ENCODE measurements at regions not wholly inside any gene's neighbourhood (a gene's known extent, or its start where the extent isn't known, plus 50 kb on each side); places are given as distances from the start of the nearest gene placed in this dataset.

DNA sequence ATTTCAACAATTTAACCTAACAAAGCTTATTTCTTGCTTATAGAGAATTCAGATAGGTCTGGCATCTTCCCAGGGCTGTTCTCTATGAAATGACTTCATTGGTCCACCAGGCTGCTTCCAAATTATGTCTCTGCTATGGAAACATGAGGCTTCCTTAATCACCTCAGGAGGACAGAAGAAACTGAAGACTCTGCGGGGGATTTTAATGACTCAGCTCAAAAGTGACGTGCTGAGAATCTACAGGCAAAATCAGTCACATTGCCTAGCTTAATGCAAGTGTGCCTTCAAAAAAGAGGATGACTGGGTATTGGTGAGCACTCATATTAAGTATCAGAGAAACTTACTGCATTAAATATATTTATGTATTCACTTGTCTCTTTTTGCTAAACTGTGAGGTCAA is 315.5 kb upstream of the RGMB start:
- DNase-seq (ENCODE audit: low spot score) = no peak
- TF ChIP-seq, protein P1, sequence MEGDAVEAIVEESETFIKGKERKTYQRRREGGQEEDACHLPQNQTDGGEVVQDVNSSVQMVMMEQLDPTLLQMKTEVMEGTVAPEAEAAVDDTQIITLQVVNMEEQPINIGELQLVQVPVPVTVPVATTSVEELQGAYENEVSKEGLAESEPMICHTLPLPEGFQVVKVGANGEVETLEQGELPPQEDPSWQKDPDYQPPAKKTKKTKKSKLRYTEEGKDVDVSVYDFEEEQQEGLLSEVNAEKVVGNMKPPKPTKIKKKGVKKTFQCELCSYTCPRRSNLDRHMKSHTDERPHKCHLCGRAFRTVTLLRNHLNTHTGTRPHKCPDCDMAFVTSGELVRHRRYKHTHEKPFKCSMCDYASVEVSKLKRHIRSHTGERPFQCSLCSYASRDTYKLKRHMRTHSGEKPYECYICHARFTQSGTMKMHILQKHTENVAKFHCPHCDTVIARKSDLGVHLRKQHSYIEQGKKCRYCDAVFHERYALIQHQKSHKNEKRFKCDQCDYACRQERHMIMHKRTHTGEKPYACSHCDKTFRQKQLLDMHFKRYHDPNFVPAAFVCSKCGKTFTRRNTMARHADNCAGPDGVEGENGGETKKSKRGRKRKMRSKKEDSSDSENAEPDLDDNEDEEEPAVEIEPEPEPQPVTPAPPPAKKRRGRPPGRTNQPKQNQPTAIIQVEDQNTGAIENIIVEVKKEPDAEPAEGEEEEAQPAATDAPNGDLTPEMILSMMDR (IDR thresholded peaks at IDR 0.05; ENCODE audit: extremely low read depth, insufficient read depth, missing control alignments) = no peak
- in situ Hi-C loops (cut with MboI; ENCODE audit: low pct_unique_long_range_greater_than_20kb, low sequenced_read_pairs, unreplicated experiment) = no loop called here

DNA sequence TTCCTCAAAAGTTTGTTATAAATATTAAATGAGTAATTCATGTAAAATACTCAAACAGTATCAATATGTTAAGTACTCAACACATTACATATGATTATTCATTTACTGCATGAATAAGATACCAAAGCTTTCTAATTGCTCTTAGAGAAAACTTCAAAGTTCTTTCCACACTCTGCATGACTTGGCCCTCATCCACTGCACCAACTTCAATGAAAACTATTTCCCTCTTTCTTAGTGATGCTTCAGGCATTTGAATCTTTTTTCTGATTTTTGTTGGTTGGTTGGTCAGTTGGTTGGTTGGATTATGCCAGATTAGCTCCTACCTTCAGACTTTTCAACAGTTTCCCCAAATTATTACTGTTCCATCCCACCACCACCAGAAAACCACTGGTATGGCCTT is 314.7 kb upstream of the RGMB start:
- DNase-seq (ENCODE audit: low spot score) = no peak
- TF ChIP-seq, protein P1 (IDR thresholded peaks at IDR 0.05; ENCODE audit: extremely low read depth, insufficient read depth, missing control alignments) = no peak
- in situ Hi-C loops (cut with MboI; ENCODE audit: low pct_unique_long_range_greater_than_20kb, low sequenced_read_pairs, unreplicated experiment) = no loop called here

DNA sequence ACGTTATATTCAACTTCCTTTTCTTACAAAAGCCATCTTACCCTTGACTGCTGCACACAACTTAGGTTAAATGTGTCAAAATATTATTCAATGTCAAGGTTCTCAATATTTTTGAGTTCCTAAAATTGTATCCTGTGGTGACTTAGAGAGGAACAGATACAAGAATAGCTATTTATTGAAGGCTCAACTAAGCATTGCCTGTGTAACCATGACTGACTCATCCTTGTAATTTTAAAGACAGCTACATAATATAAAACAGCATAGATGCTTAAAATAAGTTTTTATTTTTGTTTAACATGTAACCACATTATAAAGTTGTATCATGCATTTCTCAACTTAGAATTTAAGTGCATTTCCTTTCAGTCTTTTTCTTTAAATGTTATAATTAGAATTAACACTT is 312.9 kb upstream of the RGMB start:
- DNase-seq (ENCODE audit: low spot score) = no peak
- TF ChIP-seq, protein P1 (IDR thresholded peaks at IDR 0.05; ENCODE audit: extremely low read depth, insufficient read depth, missing control alignments) = no peak
- in situ Hi-C loops (cut with MboI; ENCODE audit: low pct_unique_long_range_greater_than_20kb, low sequenced_read_pairs, unreplicated experiment) = no loop called here

DNA sequence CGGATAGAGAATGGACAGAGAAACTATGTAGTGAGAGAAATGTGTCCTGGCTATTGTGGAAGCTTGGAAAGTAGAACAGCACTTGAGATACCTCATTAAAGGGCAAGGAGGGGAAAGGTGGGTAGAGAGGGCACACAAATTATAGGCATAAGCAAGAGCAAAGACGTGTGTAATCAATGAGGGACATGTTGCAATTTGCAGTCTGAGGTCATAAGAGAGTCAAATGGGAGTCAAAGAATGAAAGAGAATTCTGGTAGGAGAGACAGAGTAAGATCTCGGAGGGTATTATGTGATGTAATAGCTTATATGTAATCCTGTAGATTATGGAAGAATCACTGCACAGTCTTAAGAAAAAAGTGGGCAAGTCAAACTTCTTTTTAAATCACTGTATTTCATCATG is 312.0 kb upstream of the RGMB start:
- no peak for DNase-seq (ENCODE audit: low spot score)
- TF ChIP-seq, protein P1 (IDR thresholded peaks at IDR 0.05; ENCODE audit: extremely low read depth, insufficient read depth, missing control alignments) = no peak
- in situ Hi-C loops (cut with MboI; ENCODE audit: low pct_unique_long_range_greater_than_20kb, low sequenced_read_pairs, unreplicated experiment) = no loop called here

DNA sequence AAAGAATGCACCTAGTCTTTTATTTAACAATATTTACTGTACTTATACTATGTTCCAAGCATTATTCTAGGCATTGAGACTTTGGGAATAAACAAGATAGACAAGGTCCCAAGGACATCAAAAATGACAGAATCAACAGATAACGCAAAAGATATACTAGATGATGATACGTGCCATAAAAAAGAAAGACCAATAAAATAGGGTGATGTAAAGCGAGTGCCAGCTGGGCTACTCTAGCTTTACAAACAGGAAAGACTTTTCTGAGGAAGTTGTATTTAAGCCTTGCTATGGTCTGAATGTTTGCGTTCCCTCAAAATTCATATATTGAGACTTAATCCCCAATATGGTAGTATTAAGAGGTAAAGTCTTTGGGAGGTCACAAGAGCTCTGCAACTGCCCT is 310.2 kb upstream of the RGMB start:
- TF ChIP-seq, protein P1 (IDR thresholded peaks at IDR 0.05; ENCODE audit: extremely low read depth, insufficient read depth, missing control alignments) = no peak
- in situ Hi-C loops (cut with MboI; ENCODE audit: low pct_unique_long_range_greater_than_20kb, low sequenced_read_pairs, unreplicated experiment) = no loop called here
- no peak for DNase-seq (ENCODE audit: low spot score)

DNA sequence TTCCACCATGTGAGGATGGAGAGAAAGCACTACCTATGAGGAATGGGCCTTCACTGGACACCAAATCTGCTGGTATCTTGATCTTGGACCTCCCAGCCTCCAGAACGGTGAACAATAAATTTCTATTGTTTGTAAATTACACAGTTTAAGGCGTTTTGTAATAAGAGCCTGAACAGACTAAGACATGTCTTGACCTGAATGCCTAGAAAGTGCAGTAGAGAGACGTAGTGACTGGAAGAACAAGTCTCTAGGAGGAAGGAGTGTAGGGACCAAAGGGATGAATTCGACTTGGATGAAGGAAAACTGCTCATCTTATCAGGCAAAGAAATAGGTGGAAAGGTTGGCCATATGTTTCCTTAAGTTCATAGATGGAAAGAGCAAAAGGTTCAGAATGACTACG is 309.8 kb upstream of the RGMB start:
- TF ChIP-seq, protein P1 (IDR thresholded peaks at IDR 0.05; ENCODE audit: extremely low read depth, insufficient read depth, missing control alignments) = no peak
- in situ Hi-C loops (cut with MboI; ENCODE audit: low pct_unique_long_range_greater_than_20kb, low sequenced_read_pairs, unreplicated experiment) = no loop called here
- DNase-seq (ENCODE audit: low spot score) = no peak

DNA sequence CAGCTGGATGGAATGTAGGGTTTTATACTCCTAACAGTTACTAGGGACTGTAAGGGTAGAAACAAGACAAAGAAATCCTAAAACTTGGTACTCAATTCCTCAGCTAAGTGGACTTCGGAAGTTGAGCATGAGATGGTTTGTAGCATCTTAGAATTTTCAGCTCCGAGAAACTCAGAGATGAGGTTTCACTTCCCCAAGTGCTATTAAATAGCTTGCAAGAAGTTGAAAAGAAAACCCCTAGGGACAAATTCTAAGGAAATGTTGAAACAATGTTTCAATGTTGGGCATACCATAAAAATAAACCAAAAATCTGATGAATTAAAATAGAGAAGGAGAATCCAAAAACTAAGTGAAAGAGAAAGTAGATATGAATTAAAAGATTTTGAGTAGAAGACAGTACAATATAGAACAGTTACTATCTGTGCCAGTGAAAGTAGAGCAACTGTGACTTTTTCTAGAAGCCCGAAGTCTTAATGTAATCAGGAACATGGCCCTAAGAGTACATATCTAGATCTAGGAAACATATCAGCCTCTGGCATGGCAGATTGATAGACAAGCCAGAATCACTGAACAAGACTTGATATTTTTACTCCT is 308.6 kb upstream of the RGMB start:
- TF ChIP-seq, protein P1 (IDR thresholded peaks at IDR 0.05; ENCODE audit: extremely low read depth, insufficient read depth, missing control alignments) = no peak
- in situ Hi-C loops (cut with MboI; ENCODE audit: low pct_unique_long_range_greater_than_20kb, low sequenced_read_pairs, unreplicated experiment) = no loop called here
- no peak for DNase-seq (ENCODE audit: low spot score)

Measured in GM13977 (cell line).